HG03342 (cell line): ENCODE measurements at regions not wholly inside any gene's neighbourhood (a gene's known extent, or its start where the extent isn't known, plus 50 kb on each side); places are given as distances from the start of the nearest gene placed in this dataset.

ENCODE experiments used
- ATAC-seq: cut with Tn5 transposase; IDR thresholded peaks from one replicate; pipeline ENCODE4 v1.9.1; 2021; ENCODE audit warnings: mild to moderate bottlenecking, moderate library complexity; ENCODE audit not compliant: unreplicated experiment

DNA sequence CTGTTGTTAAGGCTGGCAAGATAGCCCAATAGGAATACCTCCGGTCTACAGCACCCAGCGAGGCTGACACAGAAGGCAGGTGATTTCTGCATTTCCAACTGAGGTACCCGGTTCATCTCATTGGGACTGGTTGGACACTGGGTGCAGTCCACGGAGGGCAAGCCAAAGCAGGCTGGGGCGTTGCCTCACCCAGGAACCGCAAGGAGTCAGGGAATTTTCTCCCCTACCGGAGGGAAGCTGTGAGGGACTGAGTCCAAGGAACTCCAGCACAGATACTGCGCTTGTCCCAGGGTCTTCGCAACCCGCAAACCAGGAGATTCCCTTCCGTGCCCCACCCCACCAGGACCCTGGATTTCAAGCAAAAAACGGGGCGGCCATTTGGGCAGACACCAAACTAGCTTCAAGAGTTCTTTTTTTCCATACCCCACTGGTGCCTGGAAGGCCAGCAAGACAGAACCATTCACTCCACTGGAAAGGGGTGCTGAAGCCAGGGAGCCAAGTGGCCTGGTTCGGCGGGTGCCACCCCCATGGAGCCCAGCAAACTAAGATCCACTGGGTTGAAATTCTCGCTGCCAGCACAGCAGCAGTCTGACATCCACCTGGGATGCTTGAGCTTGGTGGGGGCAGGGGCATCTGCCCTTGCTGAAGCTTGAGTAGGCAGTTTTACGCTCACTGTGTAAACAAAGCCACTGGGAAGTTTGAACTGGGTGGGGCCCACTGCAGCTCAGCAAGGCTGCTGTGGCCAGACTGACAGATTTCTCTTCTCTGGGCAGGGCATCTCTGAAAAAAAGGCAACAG lies 647.2 kb downstream of the BNC2 start:
- ATAC-seq: no peak

DNA sequence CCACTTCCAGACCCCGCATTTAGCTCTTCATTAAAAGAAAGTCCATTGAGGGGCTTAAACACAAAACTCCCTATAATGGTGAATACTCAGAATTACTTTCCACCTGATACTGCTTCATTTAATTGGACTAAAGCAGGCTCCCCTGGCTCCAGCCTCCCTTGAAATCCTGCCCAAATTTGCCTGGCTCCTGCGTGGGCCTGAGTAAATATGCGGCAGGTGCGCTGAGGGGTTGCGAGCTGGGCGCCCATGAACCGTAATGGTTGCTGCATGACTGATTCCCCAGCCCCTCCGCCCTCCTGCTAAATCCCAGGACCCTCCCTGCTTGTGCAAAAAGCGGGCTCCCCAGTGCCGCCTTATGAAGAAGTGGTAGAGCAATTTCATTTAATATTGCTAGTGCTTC lies 639.7 kb downstream of the BNC2 start:
- ATAC-seq: no peak

DNA sequence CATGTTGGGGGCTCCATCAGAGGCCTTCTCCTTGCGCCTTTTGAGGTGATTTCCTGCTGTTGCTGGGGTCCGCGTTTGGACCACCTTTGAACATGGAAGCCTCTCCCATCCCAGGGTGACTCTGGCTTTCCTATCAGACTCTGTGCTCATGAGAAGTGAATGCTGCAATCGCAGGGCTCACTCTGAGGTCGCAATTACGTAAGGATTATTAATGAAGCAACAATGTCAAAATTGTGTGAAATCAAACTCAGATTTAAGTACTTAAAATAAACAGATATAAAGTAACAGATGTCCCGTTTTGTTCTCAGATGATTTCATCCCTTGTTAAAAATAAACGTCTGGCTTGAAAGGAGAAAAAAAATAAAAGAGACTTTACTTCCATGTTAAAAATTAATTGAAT lies 634.2 kb downstream of the BNC2 start:
- ATAC-seq: no peak

DNA sequence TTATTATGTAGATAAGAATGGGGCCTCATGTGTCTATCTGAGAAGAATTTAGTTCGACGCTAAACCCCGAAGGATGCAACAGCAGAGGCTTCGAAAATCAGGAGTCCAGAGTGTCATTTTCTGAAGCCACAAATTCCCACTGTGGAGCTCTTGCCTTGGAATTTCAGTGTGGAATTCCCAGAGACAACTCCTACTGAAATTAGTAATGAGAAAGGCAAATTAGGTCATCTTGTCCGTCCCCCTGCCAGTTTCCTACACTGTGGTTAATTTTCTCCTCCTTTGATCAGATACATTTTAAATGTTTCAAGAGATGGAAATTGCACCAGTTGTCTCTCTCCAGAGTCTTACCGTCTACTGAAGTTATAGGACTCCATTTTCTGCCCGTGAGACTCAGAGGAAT lies 633.6 kb downstream of the BNC2 start:
- ATAC-seq: no peak

DNA sequence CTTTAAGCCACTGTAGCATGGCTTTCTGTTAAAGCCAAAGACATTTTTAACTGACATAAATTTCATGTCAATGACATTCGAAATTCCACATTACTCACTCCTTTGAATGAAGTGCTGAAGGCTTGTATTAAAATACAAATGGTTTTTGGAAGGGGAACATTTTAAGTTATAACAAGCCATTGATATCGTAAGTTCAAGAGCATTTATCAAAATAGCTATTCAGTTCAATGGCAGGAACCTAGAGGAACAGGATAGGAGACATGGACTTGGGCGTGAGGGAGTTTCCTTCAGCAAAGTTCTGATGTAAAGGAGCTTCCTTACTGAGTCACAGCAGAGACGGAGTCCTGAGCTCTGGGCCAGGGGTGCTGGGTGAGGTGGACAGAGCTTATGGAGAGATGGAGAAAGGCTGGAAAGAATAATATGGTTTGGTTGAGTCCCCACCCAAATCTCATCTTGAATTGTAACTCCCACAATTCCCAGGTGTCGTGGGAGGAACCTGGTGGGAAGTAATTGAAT lies 631.8 kb downstream of the BNC2 start:
- no peak for ATAC-seq

DNA sequence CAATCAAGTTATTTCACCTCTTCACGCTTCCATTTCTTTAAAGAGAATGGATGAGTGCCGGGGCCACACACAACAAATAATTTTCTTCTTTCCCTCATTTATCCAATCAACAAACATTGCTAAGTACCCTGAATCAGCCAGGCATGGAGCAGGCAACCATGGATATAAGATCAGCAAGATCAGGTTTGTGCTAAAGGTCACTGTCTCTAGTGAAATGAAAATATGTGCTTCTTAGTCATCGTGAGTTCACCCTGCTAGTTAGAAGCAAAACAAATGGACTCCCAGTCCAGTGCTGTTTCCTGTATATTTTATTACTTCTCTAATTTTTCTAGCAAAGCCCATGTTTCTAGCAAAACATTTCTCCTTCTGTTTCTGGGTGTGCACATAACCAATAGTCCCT lies 629.2 kb downstream of the BNC2 start:
- no peak for ATAC-seq

DNA sequence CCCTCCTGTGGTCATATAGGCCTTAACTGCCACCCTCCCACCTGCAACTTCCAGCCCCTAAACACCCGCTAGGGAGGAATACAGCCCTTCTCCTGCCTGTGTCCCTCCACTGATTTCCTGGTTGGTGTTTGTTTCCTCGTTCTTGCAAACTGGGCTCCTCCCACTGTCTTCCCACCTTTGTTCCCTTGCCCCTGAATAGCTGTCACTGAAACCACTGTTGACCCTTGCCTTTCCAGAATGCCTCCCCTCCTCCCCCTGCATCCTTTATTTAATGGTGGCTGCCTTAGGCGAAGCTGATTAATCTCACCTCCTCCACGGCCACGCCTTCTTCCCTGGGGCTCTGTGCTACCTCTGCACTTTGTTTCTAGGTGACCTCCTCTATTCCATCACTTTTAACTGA lies 626.7 kb downstream of the BNC2 start:
- no peak for ATAC-seq

DNA sequence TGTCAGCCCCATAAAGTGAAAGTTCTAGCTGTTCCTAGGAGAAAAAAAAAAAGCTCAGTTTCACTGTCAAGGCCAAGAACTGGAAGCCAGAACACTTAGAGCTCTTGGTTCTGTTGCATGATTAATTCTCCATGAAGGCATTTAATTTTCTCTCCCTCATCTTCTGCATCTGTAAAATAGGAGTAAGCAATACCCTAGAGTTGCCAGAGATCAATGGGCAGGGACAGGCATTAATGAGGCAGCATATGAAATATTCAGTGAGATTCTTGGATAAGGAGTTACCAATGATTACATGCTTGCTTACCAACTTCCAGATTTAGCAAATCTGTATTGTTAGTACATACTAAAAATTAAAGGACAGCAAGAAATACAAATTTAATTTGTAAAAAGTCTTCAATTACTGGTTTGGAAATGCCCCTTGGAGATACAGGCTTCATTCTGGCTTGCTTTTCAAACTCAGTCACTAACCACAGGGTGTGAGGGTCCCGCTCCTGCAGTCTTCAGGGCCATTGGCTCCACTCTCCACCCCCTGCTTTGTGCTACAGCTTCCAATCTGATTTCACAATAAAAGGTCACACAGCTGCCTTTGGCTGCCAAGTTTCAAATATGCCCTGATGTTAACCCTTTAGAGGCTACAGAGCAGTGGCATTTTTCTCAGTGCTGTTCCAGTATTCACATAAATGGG lies 624.6 kb downstream of the BNC2 start:
- no peak for ATAC-seq

DNA sequence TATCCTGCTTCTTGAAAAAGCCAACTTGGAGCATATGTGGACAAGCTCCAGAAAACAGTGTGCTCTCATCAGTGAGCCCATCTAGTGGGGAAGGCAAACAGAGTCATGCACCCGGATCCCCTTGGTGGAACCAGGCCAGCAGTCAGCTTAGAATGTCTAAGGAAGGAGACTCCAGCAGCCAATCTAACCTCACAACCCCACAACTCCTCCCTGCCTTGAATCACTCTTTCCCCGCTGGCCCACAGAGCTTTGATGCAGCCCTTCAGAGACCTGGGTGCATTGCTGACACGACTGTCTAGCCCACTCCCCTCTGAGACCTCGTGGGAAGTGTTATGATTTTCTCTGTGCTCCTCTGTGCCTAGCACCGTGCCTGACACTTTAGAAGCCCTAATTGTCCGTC lies 623.7 kb downstream of the BNC2 start:
- ATAC-seq: no peak

DNA sequence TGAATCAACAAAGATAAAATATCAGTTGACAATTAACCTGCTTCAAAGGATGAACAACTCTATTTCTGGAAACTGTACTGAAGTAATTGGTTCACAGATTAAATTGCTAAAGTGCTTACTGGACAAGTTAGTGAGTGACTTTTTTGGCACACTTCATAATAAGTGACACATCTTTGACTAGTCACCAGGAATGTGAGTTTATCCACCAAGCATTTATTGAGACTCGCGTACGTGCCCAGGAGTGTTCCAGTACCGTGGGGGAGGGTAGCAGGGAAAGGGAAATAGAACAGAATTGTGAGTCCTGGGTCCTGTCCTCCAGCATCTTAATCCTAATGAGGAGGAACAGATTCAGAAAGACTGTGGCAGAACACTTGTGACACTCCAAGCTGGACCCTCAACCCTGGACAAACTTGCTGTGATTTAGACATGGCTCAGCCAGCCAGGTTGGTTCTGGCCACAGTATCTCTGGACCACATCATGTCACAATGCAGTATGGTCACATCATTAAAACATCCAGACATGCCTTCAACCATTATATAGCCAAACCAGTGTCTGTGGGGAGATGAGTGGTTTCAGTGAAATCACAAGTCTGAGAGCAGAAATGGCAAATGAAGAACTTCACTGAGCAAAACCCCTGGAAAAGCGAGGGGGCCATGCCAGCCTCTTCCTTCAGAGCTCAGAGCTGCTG lies 623.1 kb downstream of the BNC2 start:
- ATAC-seq: no peak

DNA sequence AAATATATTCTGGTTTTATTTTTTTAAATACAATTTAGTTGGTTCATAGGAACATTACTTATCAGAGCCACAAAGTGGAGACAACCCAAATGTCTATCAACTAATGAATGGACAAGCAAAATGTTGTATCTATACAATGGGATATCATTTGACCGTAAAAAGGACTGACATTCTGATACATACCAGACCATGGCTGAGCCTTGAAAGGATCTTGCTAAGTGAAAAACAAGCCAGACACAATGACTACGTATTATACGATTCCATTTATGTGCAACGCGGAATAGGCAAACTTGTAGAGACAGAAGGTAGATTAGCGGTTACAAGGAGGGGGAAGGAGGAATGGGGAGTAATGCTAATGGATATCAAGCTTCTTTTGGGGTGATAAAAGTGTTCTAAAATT lies 621.6 kb downstream of the BNC2 start:
- ATAC-seq: no peak

DNA sequence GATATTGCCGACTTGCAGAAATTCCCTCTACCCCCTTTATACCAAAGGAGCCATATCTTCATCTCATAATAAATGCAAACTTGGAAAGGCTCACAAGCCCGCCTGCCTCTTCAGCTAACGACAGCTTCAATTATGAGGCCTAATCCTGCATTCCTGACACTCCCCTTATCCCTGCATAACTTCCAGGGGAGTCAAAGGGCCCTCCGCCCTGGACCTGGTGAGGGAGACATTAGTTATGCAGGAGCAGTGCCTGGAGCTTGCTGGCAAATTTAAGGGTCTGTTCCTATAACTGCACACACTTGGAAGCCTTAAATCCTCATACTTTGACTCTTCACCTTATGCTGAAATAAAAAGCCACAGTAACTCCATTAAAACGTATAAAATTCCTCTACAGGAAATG lies 617.9 kb downstream of the BNC2 start:
- no peak for ATAC-seq

DNA sequence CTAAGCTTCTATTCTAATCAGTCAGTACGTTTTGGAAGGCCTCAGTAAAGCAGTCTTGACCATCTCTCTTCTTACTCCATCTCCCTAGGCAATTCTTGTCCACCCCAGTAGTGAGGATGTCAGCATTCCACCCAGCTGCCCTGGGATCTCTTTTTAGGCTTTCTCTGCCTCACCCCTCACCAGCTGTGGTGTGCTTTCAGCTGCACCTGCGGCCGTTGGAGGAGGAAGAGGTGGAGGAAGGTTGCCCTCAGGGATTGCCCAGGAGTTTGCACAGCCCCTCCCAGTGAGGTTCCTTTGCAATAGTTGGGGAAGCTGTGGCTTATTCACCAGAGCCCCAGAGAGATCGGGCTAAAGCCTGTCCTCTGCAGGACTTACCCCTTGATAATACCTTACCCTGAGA lies 615.8 kb downstream of the BNC2 start:
- ATAC-seq: no peak

DNA sequence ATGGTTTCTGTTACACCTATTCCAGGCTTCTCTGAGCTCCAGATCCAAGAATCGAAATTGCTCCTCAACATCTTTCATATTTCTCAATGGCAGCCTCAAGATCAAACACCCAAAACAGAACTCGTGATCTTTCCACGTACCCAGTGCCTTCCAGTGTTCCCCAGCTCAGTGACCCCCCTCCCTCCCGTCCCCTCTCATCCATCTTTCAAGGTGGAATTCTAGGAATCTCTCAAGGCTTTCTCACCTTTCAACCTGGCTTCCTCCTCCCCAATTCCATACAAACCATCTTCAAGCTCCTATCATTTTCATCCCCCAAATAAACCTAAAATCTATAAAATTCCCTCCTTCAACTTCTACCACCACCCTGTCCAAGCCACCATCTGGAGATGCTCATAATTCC lies 615.3 kb downstream of the BNC2 start:
- ATAC-seq: no peak

DNA sequence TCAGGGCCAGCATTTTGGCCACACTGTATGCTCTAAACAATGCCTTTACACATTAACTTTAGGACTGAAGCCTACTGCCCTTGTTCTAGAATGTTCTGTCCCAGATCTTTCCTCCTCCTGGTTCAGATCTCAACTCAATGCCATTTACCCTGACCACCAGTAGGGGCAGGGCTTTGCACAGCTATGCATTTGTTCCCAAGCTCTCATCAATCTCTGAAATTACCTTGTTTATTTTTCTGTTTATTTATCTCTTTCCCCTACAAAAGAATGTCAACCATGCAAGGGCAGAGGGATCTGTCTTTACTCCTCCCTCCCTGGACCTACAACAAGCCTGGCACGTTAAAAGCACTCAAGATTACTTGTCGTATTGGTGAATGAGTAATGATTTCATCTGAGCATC lies 612.9 kb downstream of the BNC2 start:
- ATAC-seq: no peak

DNA sequence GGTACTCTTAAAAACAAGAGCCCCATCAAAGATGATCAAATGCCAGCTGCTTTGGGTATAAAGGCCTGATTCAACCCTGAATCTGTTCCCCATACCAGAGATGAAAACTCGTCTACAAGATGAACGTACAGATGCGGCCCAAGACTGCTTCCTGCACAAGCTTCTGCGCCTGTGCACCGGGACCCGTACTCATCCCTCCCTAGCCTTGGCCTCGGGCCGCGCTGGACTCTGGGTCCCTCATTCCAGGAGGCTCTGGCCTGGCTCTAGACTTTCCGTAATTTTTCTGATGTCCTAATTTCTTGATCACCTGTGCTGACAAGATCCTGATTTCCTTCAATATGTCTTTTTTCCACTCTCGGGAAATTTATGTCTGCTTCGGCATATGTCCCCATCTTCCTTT lies 612.3 kb downstream of the BNC2 start:
- no peak for ATAC-seq

DNA sequence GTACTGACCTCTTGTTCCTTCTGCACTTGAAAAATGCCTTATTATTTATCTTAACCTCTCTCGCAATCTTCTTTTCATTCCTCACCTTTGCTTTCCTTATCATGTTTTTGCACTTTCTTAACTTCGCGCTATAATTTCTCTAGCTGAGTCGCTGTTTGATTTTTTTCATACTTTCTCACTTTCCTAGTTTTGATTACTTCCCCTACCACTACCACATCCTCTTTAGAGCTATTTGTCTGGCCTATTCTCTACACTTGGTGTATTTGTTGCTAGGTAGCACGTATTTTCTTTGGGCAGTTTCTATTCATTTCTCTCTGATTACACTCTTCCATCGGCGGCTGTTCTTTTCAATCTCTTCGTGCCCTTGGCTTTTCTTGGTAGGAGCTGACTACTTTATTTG lies 611.8 kb downstream of the BNC2 start:
- ATAC-seq: no peak

DNA sequence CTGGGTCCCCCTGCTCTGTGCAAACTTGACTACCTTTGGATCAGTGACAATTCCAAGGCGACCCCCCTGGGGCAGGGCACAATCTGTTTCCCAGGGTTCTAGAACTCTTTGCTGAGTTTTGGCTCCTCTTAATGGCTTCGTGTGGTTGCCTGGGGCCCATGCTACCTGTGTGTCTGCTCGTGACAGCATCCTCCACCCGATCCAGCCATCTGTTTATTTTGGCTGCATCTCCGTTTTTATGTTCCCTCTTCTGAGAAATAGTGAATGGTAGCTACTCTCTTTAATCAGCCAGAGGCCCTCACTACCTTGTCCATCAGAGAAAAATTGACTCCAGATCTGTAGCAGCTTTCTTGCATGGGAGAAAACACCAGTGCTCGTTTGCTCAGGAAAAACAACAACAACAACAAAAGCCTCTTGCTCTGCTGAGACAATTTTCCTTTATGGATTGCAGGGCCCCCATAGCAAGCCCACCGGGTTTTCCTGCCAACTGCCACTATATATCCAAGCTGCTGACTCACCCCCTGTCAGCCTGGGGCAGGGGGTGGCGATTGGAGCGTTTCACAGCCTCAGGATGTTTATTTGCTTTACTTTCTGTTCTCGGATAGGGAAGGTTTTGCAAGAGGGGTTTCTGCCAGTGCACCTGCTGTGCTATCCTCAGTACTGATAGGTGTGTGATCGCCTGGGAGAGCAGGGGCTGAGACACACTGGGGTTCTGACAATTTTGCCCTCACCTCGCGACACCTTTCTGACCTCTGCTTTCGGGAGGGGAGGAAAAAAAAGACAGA lies 607.8 kb downstream of the BNC2 start:
- no peak for ATAC-seq

DNA sequence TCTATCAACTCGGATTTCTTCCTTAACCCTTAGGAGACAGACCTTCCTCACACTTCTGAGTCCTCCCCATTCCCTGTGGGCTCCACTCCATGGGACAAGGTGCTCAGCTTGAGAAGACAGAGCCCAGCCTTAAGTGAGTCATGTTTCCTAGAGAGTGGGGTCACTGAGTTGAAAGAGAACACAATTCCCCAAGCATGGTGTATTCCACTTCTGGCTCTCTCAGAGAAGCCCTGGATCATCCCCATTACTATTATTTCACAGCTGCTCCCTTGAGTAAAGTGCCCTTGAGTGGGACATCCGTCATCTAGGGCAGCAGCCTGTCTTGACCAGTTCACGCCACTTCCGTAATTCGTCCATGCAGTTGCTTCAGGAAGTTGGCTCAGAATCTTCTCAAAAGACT lies 604.8 kb downstream of the BNC2 start:
- no peak for ATAC-seq

DNA sequence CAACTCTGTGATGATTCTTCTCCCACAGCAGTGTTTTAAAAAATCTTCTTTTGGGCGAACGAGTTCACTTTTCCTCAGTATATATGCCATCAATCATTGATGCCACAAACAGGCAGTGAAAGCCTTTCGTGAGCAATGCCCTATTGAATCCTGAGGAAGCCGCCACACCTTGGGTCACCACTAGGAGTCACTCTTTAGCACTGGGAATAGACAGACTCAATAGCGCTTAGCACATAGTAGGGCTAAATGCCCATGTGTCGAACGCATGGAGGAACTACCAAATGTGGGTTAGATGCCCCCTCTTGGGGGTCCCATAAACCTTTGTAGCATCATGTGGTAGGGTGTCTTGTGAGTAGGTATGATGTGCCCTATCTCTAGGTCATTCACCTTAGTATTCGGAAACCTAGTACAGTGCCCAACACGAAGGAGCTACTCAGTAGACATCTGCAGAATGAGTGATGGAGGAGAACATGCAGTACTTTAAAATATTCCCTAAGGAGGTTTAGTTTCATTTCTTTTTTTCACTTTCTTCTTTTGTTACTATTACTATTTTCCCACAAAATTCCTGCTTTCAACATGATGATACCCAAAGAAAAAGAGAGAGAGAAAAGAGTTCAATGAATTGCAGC lies 603.7 kb downstream of the BNC2 start:
- no peak for ATAC-seq
